NT2/D1 (cell line): ENCODE measurements at regions not wholly inside any gene's neighbourhood (a gene's known extent, or its start where the extent isn't known, plus 50 kb on each side); places are given as distances from the start of the nearest gene placed in this dataset.

Experiments
- YY1 ChIP-seq: IDR thresholded peaks from 2 replicates; pipeline ENCODE4 v1.6.1; 2011; ENCODE audit not compliant: insufficient read length, insufficient read depth
- ZNF274 ChIP-seq: IDR thresholded peaks from 2 replicates; pipeline ENCODE4 v1.6.1; 2011; ENCODE audit warnings: mild to moderate bottlenecking, low read depth, low read length

DNA sequence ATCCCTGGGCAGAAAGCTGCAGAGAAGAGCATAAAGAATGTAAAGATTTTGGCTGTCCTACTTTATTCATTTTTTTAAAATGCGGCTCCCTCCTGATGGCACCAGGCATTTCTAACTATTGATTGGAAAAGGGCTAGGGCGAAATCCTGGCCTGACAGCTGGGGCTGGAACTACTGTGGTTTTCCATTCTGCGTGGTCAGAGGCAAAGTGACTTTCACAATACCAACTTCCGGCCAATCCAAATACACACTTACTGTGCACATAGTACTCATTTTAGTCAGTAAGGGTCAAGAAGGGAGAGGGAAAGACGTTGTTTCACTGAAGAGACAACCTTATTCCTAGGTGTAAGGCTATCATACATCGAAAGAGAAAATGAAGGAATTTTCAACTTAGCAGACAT is 113.8 kb upstream of the PMFBP1 start:
- TF ChIP-seq YY1 = no peak
- no peak for TF ChIP-seq ZNF274
